KMS-11 (cell line): ENCODE measurements at regions not wholly inside any gene's neighbourhood (a gene's known extent, or its start where the extent isn't known, plus 50 kb on each side); places are given as distances from the start of the nearest gene placed in this dataset.

Experiments
- H2AFZ ChIP-seq: fragments of 200-600 bp; sonication (generic); 2 replicates; pipeline ENCODE4 v1.6.1; 2016; ENCODE audit warnings: antibody characterized with exemption, mixed run types, low read depth
- H3K27ac ChIP-seq: fragments of 200-600 bp; sonication (generic); 2 replicates; pipeline ENCODE4 v1.6.1; 2016; ENCODE audit warnings: mild to moderate bottlenecking, mixed run types
- H3K27me3 ChIP-seq: fragments of 200-600 bp; sonication (generic); 2 replicates; pipeline ENCODE4 v1.6.1; 2017; ENCODE audit warnings: mild to moderate bottlenecking, low read depth, mixed run types, moderate library complexity; ENCODE audit not compliant: insufficient read depth
- H3K36me3 ChIP-seq: fragments of 200-600 bp; sonication (generic); 2 replicates; pipeline ENCODE4 v1.6.1; 2017; ENCODE audit warnings: mild to moderate bottlenecking, mixed run types; ENCODE audit not compliant: insufficient read depth
- H3K4me1 ChIP-seq: fragments of 200-600 bp; sonication (generic); 2 replicates; pipeline ENCODE4 v1.6.1; 2016; ENCODE audit warnings: mild to moderate bottlenecking, low read depth, mixed run types; ENCODE audit not compliant: poor library complexity, severe bottlenecking
- H3K4me2 ChIP-seq: fragments of 200-600 bp; sonication (generic); 2 replicates; pipeline ENCODE4 v1.7.0; 2016; ENCODE audit warnings: mild to moderate bottlenecking, mixed run types
- H3K4me3 ChIP-seq: fragments of 200-600 bp; sonication (generic); IDR thresholded peaks from 2 replicates; pipeline ENCODE4 v1.6.1; 2017; ENCODE audit warnings: low read depth, low read length, mixed read lengths; ENCODE audit not compliant: insufficient read depth
- H3K79me2 ChIP-seq: fragments of 200-600 bp; sonication (generic); 2 replicates; pipeline ENCODE4 v1.6.1; 2016; ENCODE audit warnings: low read depth, mixed run types; ENCODE audit not compliant: insufficient read depth
- H3K9ac ChIP-seq: fragments of 200-600 bp; sonication (generic); 2 replicates; pipeline ENCODE4 v1.6.1; 2016; ENCODE audit warnings: mild to moderate bottlenecking, mixed run types
- H4K20me1 ChIP-seq: fragments of 200-600 bp; sonication (generic); 2 replicates; pipeline ENCODE4 v1.6.1; 2016; ENCODE audit warnings: mild to moderate bottlenecking, mixed run types; ENCODE audit not compliant: insufficient read depth
- TF ChIP-seq, protein P1 (sequence below): fragments of 200-600 bp; sonication (generic); conservative IDR thresholded peaks from 2 replicates; pipeline ENCODE4 v1.6.1; 2017; ENCODE audit warnings: low read depth, mild to moderate bottlenecking, antibody characterized with exemption, low read length, moderate library complexity, mixed read lengths

DNA sequence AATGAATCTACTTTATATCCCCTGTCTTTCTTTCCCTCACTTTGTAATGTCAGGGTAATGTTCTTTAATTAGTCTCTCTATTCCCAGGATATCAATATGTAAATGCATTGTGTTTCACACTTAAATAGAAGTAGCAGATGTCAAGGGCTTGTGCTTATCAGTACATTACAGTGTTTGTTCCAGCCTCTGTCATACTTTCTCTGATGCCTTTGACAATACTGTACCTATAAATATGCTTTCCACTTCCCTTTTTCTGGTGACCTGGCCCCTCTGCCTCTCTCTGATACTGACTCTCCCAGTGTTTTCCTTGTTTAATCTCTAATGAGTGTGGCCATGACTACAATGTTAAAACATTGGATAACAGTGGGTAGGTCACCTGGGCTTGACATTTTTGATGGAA, 862.0 kb upstream of the NEGR1 start:
- no peak overlapping the region for H2AFZ ChIP-seq
- no peaks in the 10 kb centered on the region for H3K4me1 ChIP-seq
- no peaks in the 10 kb centered on the region for H4K20me1 ChIP-seq
- no peak overlapping the region for H3K9ac ChIP-seq
- H3K27me3 ChIP-seq: no peaks in the 10 kb centered on the region
- no peaks in the 10 kb centered on the region for H3K79me2 ChIP-seq
- H3K4me2 ChIP-seq: no peak overlapping the region
- H3K36me3 ChIP-seq: no peaks in the 10 kb centered on the region
- no peak overlapping the region for H3K27ac ChIP-seq
- TF ChIP-seq, protein P1, sequence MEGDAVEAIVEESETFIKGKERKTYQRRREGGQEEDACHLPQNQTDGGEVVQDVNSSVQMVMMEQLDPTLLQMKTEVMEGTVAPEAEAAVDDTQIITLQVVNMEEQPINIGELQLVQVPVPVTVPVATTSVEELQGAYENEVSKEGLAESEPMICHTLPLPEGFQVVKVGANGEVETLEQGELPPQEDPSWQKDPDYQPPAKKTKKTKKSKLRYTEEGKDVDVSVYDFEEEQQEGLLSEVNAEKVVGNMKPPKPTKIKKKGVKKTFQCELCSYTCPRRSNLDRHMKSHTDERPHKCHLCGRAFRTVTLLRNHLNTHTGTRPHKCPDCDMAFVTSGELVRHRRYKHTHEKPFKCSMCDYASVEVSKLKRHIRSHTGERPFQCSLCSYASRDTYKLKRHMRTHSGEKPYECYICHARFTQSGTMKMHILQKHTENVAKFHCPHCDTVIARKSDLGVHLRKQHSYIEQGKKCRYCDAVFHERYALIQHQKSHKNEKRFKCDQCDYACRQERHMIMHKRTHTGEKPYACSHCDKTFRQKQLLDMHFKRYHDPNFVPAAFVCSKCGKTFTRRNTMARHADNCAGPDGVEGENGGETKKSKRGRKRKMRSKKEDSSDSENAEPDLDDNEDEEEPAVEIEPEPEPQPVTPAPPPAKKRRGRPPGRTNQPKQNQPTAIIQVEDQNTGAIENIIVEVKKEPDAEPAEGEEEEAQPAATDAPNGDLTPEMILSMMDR: no peak
- H3K4me3 ChIP-seq: no peak overlapping the region

DNA sequence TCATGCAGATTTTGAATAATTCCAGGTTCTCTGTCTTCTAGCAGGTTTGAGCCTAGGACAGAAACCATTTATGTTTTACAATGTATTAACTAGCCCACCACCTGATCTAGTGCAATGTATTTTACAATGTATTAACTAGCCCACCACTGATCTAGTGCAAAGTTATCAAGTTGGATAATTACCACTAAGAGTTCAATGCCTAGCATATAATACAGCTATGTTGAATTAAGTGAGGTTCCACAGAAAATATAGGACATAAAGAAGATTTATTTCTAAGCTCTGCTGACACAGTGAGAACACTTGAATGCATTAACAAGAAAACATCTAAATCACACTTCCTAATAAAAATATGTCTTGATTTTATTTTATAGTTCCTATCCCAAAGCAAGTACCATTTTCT, 854.6 kb upstream of the NEGR1 start:
- H3K27me3 ChIP-seq: no peaks in the 10 kb centered on the region
- H3K36me3 ChIP-seq: no peaks in the 10 kb centered on the region
- no peaks in the 10 kb centered on the region for H3K79me2 ChIP-seq
- TF ChIP-seq, protein P1: no peak
- H3K4me1 ChIP-seq: no peaks in the 10 kb centered on the region
- H4K20me1 ChIP-seq: no peaks in the 10 kb centered on the region
- H3K4me3 ChIP-seq: no peak overlapping the region
- H2AFZ ChIP-seq: no peak overlapping the region
- H3K27ac ChIP-seq: no peak overlapping the region
- no peak overlapping the region for H3K4me2 ChIP-seq
- H3K9ac ChIP-seq: no peak overlapping the region

DNA sequence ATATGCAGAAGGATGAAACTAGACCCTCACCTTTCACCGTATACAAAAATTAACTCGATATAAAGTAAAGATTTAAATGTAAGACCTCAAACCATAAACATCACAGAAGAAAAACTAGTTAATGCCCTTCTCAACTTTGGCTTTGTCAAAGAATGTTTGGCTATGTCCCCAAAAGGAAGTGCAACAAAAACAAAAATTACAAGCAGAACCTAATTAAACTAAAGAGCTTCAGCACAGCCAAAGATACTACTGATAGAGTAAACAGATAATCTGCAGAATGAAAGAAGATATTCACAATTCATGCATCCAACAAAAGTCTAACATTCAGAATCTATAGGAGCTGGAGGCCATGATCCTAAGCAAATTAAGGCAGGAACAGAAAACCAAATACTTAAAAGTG, 824.6 kb upstream of the NEGR1 start:
- Histone ChIP-seq H3K4me2 (no peak overlapping the region), H3K4me3 (no peak overlapping the region), H3K9ac (no peak overlapping the region), H3K36me3 (no peaks in the 10 kb centered on the region), H3K79me2 (no peaks in the 10 kb centered on the region), H3K4me1 (no peaks in the 10 kb centered on the region), H2AFZ (no peak overlapping the region), H3K27ac (no peak overlapping the region), H3K27me3 (no peaks in the 10 kb centered on the region), H4K20me1 (no peaks in the 10 kb centered on the region)
- TF ChIP-seq, protein P1: no peak

DNA sequence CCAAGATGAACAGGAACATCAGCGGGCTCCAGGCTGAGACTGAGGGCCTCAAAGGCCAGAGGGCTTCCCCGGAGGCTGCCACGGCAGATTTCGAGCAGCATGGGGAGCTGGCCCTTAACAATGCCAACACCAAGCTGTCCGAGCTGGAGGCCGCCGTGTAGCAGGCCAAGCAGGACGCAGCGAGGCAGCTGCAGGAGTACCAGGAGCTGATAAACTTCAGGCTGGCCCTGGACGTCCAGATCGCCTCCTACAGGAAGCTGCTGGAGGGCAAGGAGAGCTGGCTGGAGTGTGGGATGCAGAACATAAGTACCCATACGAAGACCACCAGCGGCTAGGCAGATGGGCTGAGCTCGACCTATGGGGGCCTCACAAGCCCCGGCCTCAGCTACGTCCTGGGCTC, 823.4 kb upstream of the NEGR1 start:
- Histone ChIP-seq H4K20me1 (no peaks in the 10 kb centered on the region), H3K4me2 (no peak overlapping the region), H3K36me3 (no peaks in the 10 kb centered on the region), H3K9ac (no peak overlapping the region), H3K4me3 (no peak overlapping the region), H3K27me3 (no peaks in the 10 kb centered on the region), H3K27ac (no peak overlapping the region), H3K79me2 (no peaks in the 10 kb centered on the region), H3K4me1 (no peaks in the 10 kb centered on the region), H2AFZ (no peak overlapping the region)
- TF ChIP-seq, protein P1: no peak

DNA sequence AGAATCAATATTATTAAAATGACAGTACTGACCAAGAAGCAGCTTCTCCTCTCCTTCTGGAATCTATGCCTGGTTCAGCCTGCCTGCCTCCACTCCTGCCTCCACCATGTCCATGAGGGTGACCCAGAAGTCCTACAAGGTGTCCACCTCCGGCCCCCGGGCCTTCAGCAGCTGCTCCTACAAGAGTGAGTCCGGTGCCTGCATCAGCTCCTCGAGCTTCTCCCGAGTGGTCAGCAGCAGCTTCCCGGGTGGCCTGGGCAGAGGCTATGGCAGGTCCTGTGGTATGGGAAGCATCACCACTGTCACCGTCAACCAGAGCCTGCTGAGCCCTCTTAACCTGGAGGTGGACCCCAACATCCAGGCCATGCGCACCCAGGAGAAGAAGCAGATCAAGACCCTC, 822.4 kb upstream of the NEGR1 start:
- no peak overlapping the region for H3K4me2 ChIP-seq
- no peaks in the 10 kb centered on the region for H4K20me1 ChIP-seq
- no peak overlapping the region for H3K27ac ChIP-seq
- no peaks in the 10 kb centered on the region for H3K4me1 ChIP-seq
- H3K9ac ChIP-seq: no peak overlapping the region
- no peak overlapping the region for H2AFZ ChIP-seq
- H3K79me2 ChIP-seq: no peaks in the 10 kb centered on the region
- TF ChIP-seq, protein P1: no peak
- no peak overlapping the region for H3K4me3 ChIP-seq
- no peaks in the 10 kb centered on the region for H3K36me3 ChIP-seq
- no peaks in the 10 kb centered on the region for H3K27me3 ChIP-seq
